Gastrocnemius medialis (tissue), 4 donors: ENCODE measurements at regions not wholly inside any gene's neighbourhood (a gene's known extent, or its start where the extent isn't known, plus 50 kb on each side); places are given as distances from the start of the nearest gene placed in this dataset.

Source experiments
- POLR2A ChIP-seq, 2 donors: fragments of 450-650 bp; IDR thresholded peaks; one replicate each; pipeline ENCODE4 v1.6.1; 2017; ENCODE audit warnings: antibody characterized with exemption in 2 of 2, mild to moderate bottlenecking in 2 of 2, moderate library complexity in 2 of 2
- TF ChIP-seq, protein P1 (sequence below), 5 experiments: fragments of 450-650 bp in 3 of 5; fragments of 200-600 bp in 2 of 5; sonication (generic) in 2 of 5; IDR thresholded peaks in 4 of 5; conservative IDR thresholded peaks in 1 of 5; 1 replicate in 4 of 5; 2 replicates in 1 of 5; pipeline ENCODE4 v1.5.1; 2016 to 2019; ENCODE audit warnings: antibody characterized with exemption in 5 of 5, mild to moderate bottlenecking in 3 of 5, moderate library complexity in 3 of 5

- TF ChIP-seq POLR2A (IDR thresholded peaks at IDR 0.05) = no peak
- TF ChIP-seq, protein P1, sequence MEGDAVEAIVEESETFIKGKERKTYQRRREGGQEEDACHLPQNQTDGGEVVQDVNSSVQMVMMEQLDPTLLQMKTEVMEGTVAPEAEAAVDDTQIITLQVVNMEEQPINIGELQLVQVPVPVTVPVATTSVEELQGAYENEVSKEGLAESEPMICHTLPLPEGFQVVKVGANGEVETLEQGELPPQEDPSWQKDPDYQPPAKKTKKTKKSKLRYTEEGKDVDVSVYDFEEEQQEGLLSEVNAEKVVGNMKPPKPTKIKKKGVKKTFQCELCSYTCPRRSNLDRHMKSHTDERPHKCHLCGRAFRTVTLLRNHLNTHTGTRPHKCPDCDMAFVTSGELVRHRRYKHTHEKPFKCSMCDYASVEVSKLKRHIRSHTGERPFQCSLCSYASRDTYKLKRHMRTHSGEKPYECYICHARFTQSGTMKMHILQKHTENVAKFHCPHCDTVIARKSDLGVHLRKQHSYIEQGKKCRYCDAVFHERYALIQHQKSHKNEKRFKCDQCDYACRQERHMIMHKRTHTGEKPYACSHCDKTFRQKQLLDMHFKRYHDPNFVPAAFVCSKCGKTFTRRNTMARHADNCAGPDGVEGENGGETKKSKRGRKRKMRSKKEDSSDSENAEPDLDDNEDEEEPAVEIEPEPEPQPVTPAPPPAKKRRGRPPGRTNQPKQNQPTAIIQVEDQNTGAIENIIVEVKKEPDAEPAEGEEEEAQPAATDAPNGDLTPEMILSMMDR (IDR thresholded peaks at IDR 0.05 in 4 of 5, conservative IDR thresholded peaks at IDR 0.05 in 1 of 5) = no peak
Measured at GRCh38 chr6:47970826-47971225, 140.2 kb downstream of the PTCHD4 start.
